ENCODE measurements at regions not wholly inside any gene's neighbourhood (a gene's known extent, or its start where the extent isn't known, plus 50 kb on each side); places are given as distances from the start of the nearest gene placed in this dataset.
"Not testable (repeated sequence)": the region's sequence is repeated elsewhere in the genome, so short reads cannot be mapped to it uniquely, and the experiment has no call there.

DNA sequence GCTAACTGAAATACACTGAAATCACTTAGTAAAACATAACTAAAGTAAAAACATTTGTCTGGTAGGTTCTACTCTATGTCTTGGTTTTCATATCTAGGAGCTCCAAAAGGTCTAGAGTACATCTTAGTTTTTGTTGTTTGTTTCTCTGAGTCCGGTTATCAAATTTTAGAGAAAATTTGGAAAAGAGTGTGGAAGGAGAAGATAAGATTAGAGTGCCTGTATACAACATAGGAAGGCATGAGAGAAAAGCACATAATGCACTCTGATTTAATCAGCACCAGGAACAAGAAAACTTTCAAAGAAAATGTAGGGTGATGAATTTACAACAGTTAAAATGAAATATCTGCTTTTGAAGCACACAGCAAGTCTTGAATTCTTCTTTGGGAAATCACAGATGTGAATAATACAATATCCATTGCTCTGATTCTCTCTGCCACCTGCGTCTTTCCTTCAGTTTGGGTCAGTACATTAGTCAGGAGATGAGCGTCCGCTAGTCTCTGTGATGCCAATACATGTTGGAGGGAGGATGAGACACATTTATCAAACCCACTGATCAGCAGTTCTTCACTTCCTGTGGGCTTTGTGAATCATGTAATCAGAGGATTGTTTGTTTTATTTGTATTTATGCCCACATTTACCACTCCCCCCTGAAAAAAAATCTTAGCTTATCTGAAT lies 477.8 kb upstream of the GCFC2 start:
- Mint-ChIP-seq H3K9me3 (peaks cover 4% of the 10 kb centered on the region), H3K4me3 (ENCODE audit: low read depth) (no peak overlapping the region), H3K4me1 (ENCODE audit: low read depth) (no peaks in the 10 kb centered on the region), H3K27ac (no peak overlapping the region), H3K27me3 (ENCODE audit: low read depth) (no peaks in the 10 kb centered on the region), H3K36me3 (ENCODE audit: low read depth) (no peaks in the 10 kb centered on the region)
- intact Hi-C loops (cut with micrococcal nuclease), result no loop called here
- DNase-seq (ENCODE audit: low spot score), result no peak

DNA sequence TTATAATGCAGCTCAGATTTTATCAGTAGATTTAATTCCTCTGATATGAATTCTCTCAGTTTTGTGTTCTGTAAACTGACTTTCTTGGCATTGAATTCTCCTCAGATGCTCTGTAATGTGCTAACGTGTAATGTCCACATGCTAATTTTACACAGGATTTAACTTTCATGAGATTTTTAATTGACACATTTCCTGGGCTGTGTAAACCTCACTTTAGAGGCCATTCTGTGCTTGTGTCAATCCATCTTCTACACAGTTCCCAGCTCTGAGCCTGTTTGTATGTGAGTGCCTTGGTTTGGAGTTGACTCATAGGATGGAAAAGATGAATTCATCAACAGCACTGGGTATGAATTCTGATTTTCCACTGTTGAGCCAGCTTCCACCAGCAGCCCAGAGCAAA lies 476.7 kb upstream of the GCFC2 start:
- no peaks in the 10 kb centered on the region for H3K27me3 Mint-ChIP-seq (ENCODE audit: low read depth)

DNA sequence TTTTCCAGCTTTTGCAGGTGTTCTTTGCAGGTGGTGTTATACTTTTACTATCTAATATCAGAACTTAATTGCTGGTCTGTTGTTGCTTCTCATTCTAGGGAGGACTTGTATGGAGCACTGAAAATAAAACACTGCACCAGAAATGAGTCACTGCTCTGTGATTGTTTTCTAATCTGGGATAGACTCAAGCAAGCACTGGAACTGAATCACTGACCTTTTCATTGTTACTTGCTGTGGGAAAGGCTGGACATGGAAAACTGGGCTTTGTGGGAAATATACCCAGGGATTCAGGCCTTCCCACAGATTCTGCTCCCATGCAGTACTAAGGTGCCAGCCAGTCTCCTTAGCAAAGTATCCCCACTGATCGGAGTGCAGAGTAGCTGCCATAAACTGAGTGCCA lies 470.0 kb upstream of the GCFC2 start:
- Mint-ChIP-seq H3K27ac (no peak overlapping the region), H3K9me3 (peaks cover 45% of the 10 kb centered on the region), H3K27me3 (ENCODE audit: low read depth) (no peaks in the 10 kb centered on the region), H3K4me3 (ENCODE audit: low read depth) (no peak overlapping the region), H3K36me3 (ENCODE audit: low read depth) (no peaks in the 10 kb centered on the region), H3K4me1 (ENCODE audit: low read depth) (no peaks in the 10 kb centered on the region)
- intact Hi-C loops (cut with micrococcal nuclease), result no loop called here
- no peak for DNase-seq (ENCODE audit: low spot score)

More for the DNA sequence above, 476.7 kb upstream of the GCFC2 start:
- Mint-ChIP-seq H3K36me3 (ENCODE audit: low read depth) (no peaks in the 10 kb centered on the region), H3K27ac (no peak overlapping the region), H3K9me3 (peaks cover 4% of the 10 kb centered on the region), H3K4me1 (ENCODE audit: low read depth) (no peaks in the 10 kb centered on the region), H3K4me3 (ENCODE audit: low read depth) (no peak overlapping the region)
- DNase-seq (ENCODE audit: low spot score), result no peak
- intact Hi-C loops (cut with micrococcal nuclease), result loop anchor here (2.0 kb wide), 1 partner anchor 19 kb away; no protein-coding TSS in a partner anchor

DNA sequence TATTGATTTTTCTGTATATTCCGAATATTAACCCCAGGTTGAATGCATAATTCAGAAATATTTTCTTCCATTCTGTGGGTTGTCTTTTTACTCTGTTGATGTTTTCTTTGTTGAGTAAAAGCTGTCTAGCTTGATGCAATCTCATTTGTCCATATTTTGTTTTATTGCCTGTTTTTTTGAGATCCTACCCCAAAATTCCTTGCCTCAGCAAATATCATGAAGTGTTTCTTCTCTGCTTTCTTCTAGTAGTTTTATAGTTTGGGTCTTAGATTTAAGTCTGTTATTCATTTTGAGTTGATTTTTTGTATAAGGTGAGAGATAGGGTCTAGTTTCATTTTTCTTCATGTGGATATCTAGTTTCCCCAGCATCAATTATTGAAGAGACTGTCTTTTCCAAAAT lies 467.9 kb upstream of the GCFC2 start:
- intact Hi-C loops (cut with micrococcal nuclease), result no loop called here
- Mint-ChIP-seq H3K36me3 (ENCODE audit: low read depth) (no peaks in the 10 kb centered on the region), H3K27me3 (ENCODE audit: low read depth) (no peaks in the 10 kb centered on the region), H3K27ac (no peak overlapping the region), H3K9me3 (peaks cover 51% of the 10 kb centered on the region), H3K4me3 (ENCODE audit: low read depth) (no peak overlapping the region), H3K4me1 (ENCODE audit: low read depth) (no peaks in the 10 kb centered on the region)
- no peak for DNase-seq (ENCODE audit: low spot score)

DNA sequence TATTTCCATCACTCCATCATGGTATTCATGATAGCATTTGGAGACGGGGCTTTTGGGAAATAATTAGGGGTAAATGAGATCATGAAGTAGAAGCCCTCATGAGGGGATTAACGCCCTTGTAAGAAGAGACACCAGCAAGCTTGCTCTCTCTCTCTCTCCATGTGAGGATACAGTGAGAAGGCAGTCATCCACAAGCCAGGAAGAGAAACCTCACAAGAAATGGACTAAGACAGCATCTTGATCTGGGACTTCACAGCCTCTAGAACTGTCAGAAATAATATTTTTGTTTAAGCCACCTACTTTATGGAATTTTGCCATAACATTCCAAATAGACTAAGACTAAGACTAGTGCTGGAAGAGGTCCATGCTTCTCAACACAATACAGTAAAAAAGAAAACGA lies 464.6 kb upstream of the GCFC2 start:
- Mint-ChIP-seq H3K36me3 (ENCODE audit: low read depth) (no peaks in the 10 kb centered on the region), H3K27me3 (ENCODE audit: low read depth) (no peaks in the 10 kb centered on the region), H3K9me3 (peaks cover 58% of the 10 kb centered on the region), H3K27ac (no peak overlapping the region), H3K4me1 (ENCODE audit: low read depth) (no peaks in the 10 kb centered on the region), H3K4me3 (ENCODE audit: low read depth) (no peak overlapping the region)
- no peak for DNase-seq (ENCODE audit: low spot score)
- intact Hi-C loops (cut with micrococcal nuclease), result no loop called here

DNA sequence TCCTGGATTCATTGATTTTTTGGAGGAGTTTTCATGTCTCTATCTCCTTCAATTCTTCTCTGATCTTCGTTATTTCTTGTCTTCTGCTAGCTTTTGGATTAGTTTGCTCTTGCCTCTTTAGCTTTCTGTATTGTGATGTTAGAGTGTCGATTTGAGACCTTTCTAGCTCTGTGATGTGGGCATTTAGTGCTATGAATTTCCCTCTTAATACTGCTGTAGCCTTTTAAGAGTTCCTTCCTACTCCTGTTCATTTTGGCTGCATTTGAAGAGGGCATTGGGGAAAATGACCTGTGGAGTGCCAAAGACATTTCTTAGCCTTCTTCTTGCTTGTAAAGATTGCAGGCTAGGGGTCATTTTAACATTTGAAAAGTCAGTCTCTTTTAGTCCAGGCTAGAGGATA lies 463.8 kb upstream of the GCFC2 start:
- Mint-ChIP-seq H3K36me3 (ENCODE audit: low read depth) (no peaks in the 10 kb centered on the region), H3K4me1 (ENCODE audit: low read depth) (no peaks in the 10 kb centered on the region)

DNA sequence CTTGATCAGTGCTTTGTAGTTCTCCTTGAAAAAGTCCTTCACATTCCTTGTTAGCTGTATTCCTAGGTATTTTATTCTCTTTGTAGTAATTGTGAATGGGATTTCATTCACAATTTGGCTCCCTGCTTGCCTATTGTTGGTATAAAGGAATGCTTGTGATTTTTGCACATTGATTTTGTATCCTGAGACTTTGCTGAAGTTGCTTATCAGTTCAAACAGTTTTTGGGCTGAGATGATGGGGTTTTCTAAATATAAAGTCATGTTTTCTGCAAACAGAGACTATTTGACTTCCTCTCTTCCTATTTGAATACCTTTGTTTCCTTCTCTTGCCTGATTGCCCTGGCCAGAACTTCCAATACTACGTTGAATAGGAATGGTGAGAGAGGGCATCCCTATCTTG lies 462.5 kb upstream of the GCFC2 start:
- intact Hi-C loops (cut with micrococcal nuclease); H3K27me3 Mint-ChIP-seq (ENCODE audit: low read depth); H3K36me3 Mint-ChIP-seq (ENCODE audit: low read depth); H3K27ac Mint-ChIP-seq; DNase-seq (ENCODE audit: low spot score); H3K4me1 Mint-ChIP-seq (ENCODE audit: low read depth); H3K4me3 Mint-ChIP-seq (ENCODE audit: low read depth): not testable (repeated sequence)
- H3K9me3 Mint-ChIP-seq, result peaks cover 37% of the 10 kb centered on the region

More for the DNA sequence above, 463.8 kb upstream of the GCFC2 start:
- H3K4me3 Mint-ChIP-seq (ENCODE audit: low read depth), result no peak overlapping the region
- DNase-seq (ENCODE audit: low spot score), result no peak
- H3K9me3 Mint-ChIP-seq, result peaks cover 50% of the 10 kb centered on the region
- intact Hi-C loops (cut with micrococcal nuclease), result no loop called here
- H3K27me3 Mint-ChIP-seq (ENCODE audit: low read depth), result no peaks in the 10 kb centered on the region
- H3K27ac Mint-ChIP-seq, result no peak overlapping the region

DNA sequence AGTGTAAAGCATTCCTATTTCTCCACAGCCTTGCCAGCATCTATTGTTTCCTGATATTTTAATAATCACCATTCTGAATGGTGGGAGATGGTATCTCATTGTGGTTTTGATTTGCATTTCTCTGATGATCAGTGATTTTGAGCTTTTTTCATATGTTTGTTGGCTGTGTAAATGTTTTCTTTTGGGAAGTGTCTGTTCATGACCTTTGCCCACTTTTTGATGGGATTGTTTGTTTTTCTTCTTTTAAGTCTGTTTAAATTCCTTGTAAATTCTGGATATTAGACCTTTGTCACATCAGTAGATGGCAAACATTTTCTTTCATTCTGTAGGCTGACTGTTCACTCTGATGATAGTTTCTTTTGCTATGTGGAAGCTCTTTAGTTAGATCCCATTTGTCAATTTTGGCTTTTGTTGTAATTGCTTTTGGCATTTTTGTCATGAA lies 461.5 kb upstream of the GCFC2 start:
- H3K4me1 Mint-ChIP-seq (ENCODE audit: low read depth); H3K27ac Mint-ChIP-seq; H3K4me3 Mint-ChIP-seq (ENCODE audit: low read depth); H3K27me3 Mint-ChIP-seq (ENCODE audit: low read depth); intact Hi-C loops (cut with micrococcal nuclease); H3K36me3 Mint-ChIP-seq (ENCODE audit: low read depth); DNase-seq (ENCODE audit: low spot score): not testable (repeated sequence)
- H3K9me3 Mint-ChIP-seq, result peaks cover 28% of the 10 kb centered on the region

DNA sequence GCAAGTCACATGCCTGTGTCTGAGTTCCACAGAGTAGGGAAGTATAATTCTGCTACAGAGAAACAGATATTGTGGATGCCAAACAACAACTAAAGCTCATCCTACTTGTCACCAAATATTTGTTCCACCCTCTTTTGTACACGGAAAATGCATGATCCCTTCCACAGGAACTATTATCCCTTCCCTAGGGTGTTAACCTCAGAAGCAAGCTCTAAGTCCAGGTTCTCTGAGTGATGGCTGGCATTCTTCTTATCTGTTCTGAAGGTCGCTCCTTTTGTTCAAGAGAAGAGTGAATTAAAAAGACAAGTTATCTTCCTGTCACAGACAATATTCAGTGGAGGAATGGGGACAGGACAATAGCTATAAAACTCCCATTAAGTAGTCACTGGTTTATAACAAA lies 460.1 kb upstream of the GCFC2 start:
- peaks cover 21% of the 10 kb centered on the region for H3K9me3 Mint-ChIP-seq
- H3K36me3 Mint-ChIP-seq (ENCODE audit: low read depth), result no peaks in the 10 kb centered on the region
- H3K27me3 Mint-ChIP-seq (ENCODE audit: low read depth), result no peaks in the 10 kb centered on the region
- H3K27ac Mint-ChIP-seq, result no peak overlapping the region
- H3K4me3 Mint-ChIP-seq (ENCODE audit: low read depth), result no peak overlapping the region
- no peak for DNase-seq (ENCODE audit: low spot score)
- intact Hi-C loops (cut with micrococcal nuclease), result no loop called here
- H3K4me1 Mint-ChIP-seq (ENCODE audit: low read depth), result no peaks in the 10 kb centered on the region

DNA sequence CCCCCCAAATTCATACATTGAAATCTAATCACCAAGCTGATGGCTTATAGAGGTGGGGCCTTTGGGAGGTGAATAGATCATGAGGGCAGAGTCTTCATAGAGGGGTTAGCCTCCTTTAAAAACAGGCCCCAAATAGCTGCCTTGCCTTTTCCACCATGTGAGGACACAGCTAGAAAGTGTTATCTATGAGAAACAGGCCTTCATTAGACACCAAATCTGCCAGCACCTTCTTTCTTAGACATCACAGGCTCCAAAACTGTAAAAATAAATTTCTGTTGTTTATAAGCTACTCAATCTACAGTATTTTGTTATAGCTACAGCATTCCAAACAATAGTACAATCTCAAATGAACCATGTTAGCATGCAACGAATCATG lies 459.3 kb upstream of the GCFC2 start:
- H3K27me3 Mint-ChIP-seq (ENCODE audit: low read depth), result no peaks in the 10 kb centered on the region
- H3K4me3 Mint-ChIP-seq (ENCODE audit: low read depth), result no peak overlapping the region
- H3K36me3 Mint-ChIP-seq (ENCODE audit: low read depth), result no peaks in the 10 kb centered on the region
- H3K27ac Mint-ChIP-seq, result no peak overlapping the region
- intact Hi-C loops (cut with micrococcal nuclease), result no loop called here
- H3K9me3 Mint-ChIP-seq, result peaks cover 21% of the 10 kb centered on the region
- no peak for DNase-seq (ENCODE audit: low spot score)
- H3K4me1 Mint-ChIP-seq (ENCODE audit: low read depth), result no peaks in the 10 kb centered on the region

DNA sequence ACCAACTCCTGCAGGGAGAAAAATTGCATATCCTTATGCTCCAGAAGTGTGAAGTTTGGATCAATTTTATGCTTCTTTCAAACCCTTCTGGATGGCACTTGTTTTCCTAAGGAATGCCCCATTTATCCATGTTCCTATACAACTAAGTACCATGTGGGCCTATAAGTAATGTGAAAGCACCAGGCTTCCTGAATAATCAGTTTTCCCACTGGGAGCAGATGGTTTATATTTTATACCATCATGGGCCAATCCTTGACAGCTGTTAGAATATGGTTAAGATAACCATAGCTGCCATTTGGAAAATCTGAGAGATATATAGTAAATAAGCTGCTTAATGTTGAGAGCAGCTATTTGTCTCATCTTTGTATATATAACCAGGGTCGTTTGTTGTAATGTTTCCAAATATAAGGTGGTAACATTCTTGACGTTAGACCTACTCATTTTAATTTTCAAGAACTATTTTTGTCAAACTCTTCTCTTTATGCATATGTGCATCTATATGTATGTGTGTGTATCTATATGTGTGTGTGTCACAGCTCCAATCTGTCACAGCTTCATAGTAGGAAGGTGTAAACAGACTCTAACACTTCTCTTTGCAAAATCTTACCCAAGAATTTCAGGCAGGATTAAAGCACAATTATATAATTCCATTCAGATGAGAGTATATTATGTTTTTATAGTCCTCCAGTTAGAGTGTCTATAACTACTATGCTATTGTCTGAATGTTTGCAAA lies 458.7 kb upstream of the GCFC2 start:
- no peak overlapping the region for H3K4me3 Mint-ChIP-seq (ENCODE audit: low read depth)
- no peak overlapping the region for H3K27ac Mint-ChIP-seq
- DNase-seq (ENCODE audit: low spot score), result no peak
- H3K4me1 Mint-ChIP-seq (ENCODE audit: low read depth), result no peaks in the 10 kb centered on the region
- H3K9me3 Mint-ChIP-seq, result peaks cover 18% of the 10 kb centered on the region
- no peaks in the 10 kb centered on the region for H3K36me3 Mint-ChIP-seq (ENCODE audit: low read depth)
- H3K27me3 Mint-ChIP-seq (ENCODE audit: low read depth), result no peaks in the 10 kb centered on the region
- intact Hi-C loops (cut with micrococcal nuclease), result no loop called here

DNA sequence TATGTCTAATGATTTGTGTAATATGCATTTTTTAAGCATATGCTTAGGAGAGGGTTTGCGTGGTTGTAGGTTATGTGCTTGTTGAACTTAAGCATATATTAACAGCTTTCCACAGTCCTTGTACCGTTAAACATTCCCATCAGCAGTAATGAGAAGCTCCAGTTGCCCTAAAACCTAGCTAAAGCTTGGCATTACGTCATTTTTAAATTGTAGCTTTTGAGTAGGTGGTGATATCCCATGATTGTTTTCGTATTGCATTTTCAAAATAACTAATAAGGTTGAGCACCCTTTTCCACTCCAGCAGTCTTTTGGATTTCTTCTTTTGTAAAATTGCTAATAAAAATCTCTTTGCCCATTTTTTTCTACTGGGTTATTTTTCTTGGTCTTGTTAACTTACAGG lies 453.1 kb upstream of the GCFC2 start:
- Mint-ChIP-seq H3K36me3 (ENCODE audit: low read depth) (no peaks in the 10 kb centered on the region), H3K27ac (no peak overlapping the region), H3K9me3 (peaks cover 10% of the 10 kb centered on the region), H3K4me1 (ENCODE audit: low read depth) (no peaks in the 10 kb centered on the region), H3K4me3 (ENCODE audit: low read depth) (no peak overlapping the region), H3K27me3 (ENCODE audit: low read depth) (no peaks in the 10 kb centered on the region)
- DNase-seq (ENCODE audit: low spot score), result no peak
- intact Hi-C loops (cut with micrococcal nuclease), result no loop called here

DNA sequence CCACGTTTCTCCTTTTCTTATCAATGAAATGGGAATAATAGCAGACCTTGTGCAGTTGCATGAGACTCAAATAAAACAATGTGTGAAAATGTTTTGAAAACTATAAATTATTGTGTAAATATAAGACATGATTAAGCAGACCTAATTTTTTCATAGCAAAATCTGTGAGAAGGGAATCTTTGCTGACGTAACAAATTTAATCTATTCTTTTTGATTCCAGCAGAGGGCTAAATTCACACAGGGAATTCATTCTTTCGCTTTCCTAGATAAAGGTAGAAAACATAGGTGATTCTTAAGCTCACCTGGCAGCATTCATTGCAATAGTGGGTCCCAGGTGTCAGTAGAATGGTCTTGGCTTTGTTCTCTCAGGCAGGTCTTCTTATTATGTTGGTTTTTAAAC lies 450.0 kb upstream of the GCFC2 start:
- H3K27me3 Mint-ChIP-seq (ENCODE audit: low read depth), result no peaks in the 10 kb centered on the region
- H3K9me3 Mint-ChIP-seq, result peaks cover 10% of the 10 kb centered on the region
- H3K27ac Mint-ChIP-seq, result no peak overlapping the region
- H3K4me3 Mint-ChIP-seq (ENCODE audit: low read depth), result no peak overlapping the region
- no peaks in the 10 kb centered on the region for H3K4me1 Mint-ChIP-seq (ENCODE audit: low read depth)
- H3K36me3 Mint-ChIP-seq (ENCODE audit: low read depth), result no peaks in the 10 kb centered on the region
- no peak for DNase-seq (ENCODE audit: low spot score)
- intact Hi-C loops (cut with micrococcal nuclease), result no loop called here

All from activated T-helper 2 cell treated with anti-CD3 and anti-CD28 coated beads, Interferon-gamma antibody, Interleukin-2, Interleukin-4, amounts not matched to agents 10 μg/mL and 5 μg/mL and 100 μg/mL, durations not matched to agents 14 hours and 24 hours and 36 hours (primary cell).